ENCODE measurements at regions not wholly inside any gene's neighbourhood (a gene's known extent, or its start where the extent isn't known, plus 50 kb on each side); places are given as distances from the start of the nearest gene placed in this dataset.

- H3K36me3 ChIP-seq (ENCODE audit: control insufficient read depth in 2 of 3, insufficient read depth in 3 of 3, low read length in 3 of 3) = no peaks in the 10 kb centered on the region
- H3K27me3 ChIP-seq (ENCODE audit: control insufficient read depth, insufficient read depth, low read length) = no peaks in the 10 kb centered on the region
- no peak overlapping the region for H3K27ac ChIP-seq (ENCODE audit: low read depth in 2 of 2, low read length in 2 of 2)
- DNase-seq (no peak), FAIRE-seq (no peak)
- no peaks in the 10 kb centered on the region for H3K9me3 ChIP-seq (ENCODE audit: control insufficient read depth in 2 of 3, insufficient read depth in 1 of 3, low read length in 3 of 3)
- no peak for TF ChIP-seq CTCF (IDR thresholded peaks at IDR 0.05; ENCODE audit: borderline replicate concordance, extremely low read depth, insufficient read depth)
- H3K9ac ChIP-seq (ENCODE audit: low read length in 3 of 3) = no peak overlapping the region
- H3K4me1 ChIP-seq (ENCODE audit: control insufficient read depth in 2 of 3, insufficient read depth in 2 of 3, low read depth in 1 of 3, low read length in 3 of 3) = no peaks in the 10 kb centered on the region
- intact Hi-C loops (cut with DNase I) = no loop called here
- H3K4me3 ChIP-seq (ENCODE audit: low read length in 3 of 3) = no peak overlapping the region
Observed at GRCh38 chr5:17426104-17426749, 71.8 kb upstream of the TAF11L2 start.

GRCh38 chr5:17428176-17428800 lies 69.7 kb upstream of the TAF11L2 start:
- H3K4me1 ChIP-seq (ENCODE audit: control insufficient read depth in 2 of 3, insufficient read depth in 2 of 3, low read depth in 1 of 3, low read length in 3 of 3) = no peaks in the 10 kb centered on the region
- no peak for TF ChIP-seq CTCF (IDR thresholded peaks at IDR 0.05; ENCODE audit: borderline replicate concordance, extremely low read depth, insufficient read depth)
- no peak overlapping the region for H3K27ac ChIP-seq (ENCODE audit: low read depth in 2 of 2, low read length in 2 of 2)
- no peak overlapping the region for H3K4me3 ChIP-seq (ENCODE audit: low read length in 3 of 3)
- no peak for DNase-seq
- H3K9ac ChIP-seq (ENCODE audit: low read length in 3 of 3) = no peak overlapping the region
- FAIRE-seq = no peak
- intact Hi-C loops (cut with DNase I) = no loop called here
- no peaks in the 10 kb centered on the region for H3K36me3 ChIP-seq (ENCODE audit: control insufficient read depth in 2 of 3, insufficient read depth in 3 of 3, low read length in 3 of 3)
- H3K9me3 ChIP-seq (ENCODE audit: control insufficient read depth in 2 of 3, insufficient read depth in 1 of 3, low read length in 3 of 3) = no peaks in the 10 kb centered on the region
- no peaks in the 10 kb centered on the region for H3K27me3 ChIP-seq (ENCODE audit: control insufficient read depth, insufficient read depth, low read length)

GRCh38 chr5:17429353-17429752 lies 68.7 kb upstream of the TAF11L2 start:
- DNase-seq (no peak), FAIRE-seq (no peak)
- Histone ChIP-seq H3K4me1 (ENCODE audit: control insufficient read depth in 2 of 3, insufficient read depth in 2 of 3, low read depth in 1 of 3, low read length in 3 of 3) (no peaks in the 10 kb centered on the region), H3K27me3 (ENCODE audit: control insufficient read depth, insufficient read depth, low read length) (no peaks in the 10 kb centered on the region), H3K9ac (ENCODE audit: low read length in 3 of 3) (no peak overlapping the region), H3K4me3 (ENCODE audit: low read length in 3 of 3) (no peak overlapping the region), H3K27ac (ENCODE audit: low read depth in 2 of 2, low read length in 2 of 2) (no peak overlapping the region), H3K36me3 (ENCODE audit: control insufficient read depth in 2 of 3, insufficient read depth in 3 of 3, low read length in 3 of 3) (no peaks in the 10 kb centered on the region), H3K9me3 (ENCODE audit: control insufficient read depth in 2 of 3, insufficient read depth in 1 of 3, low read length in 3 of 3) (no peaks in the 10 kb centered on the region)
- no peak for TF ChIP-seq CTCF (IDR thresholded peaks at IDR 0.05; ENCODE audit: borderline replicate concordance, extremely low read depth, insufficient read depth)
- intact Hi-C loops (cut with DNase I) = no loop called here
